ENCODE measurements at regions not wholly inside any gene's neighbourhood (a gene's known extent, or its start where the extent isn't known, plus 50 kb on each side); places are given as distances from the start of the nearest gene placed in this dataset.
"Not testable (repeated sequence)": the region's sequence is repeated elsewhere in the genome, so short reads cannot be mapped to it uniquely, and the experiment has no call there.

- ATAC-seq (peak; percentile 90), DNase-seq (peak; percentile 74 to 89 (median 80))
- H3K9me3 ChIP-seq; H3K4me1 ChIP-seq; H3K27me3 ChIP-seq; intact Hi-C loops (cut with DNase I); H3K36me3 ChIP-seq: not testable (repeated sequence)
- H3K27ac ChIP-seq, result peak overlapping the region; percentile 23 to 80
- peak overlapping the region; percentile 37 to 43 for H3K4me3 ChIP-seq
Measured at GRCh38 chr1:120558303-120559060, 143.6 kb downstream of the NBPF8 start.

DNA sequence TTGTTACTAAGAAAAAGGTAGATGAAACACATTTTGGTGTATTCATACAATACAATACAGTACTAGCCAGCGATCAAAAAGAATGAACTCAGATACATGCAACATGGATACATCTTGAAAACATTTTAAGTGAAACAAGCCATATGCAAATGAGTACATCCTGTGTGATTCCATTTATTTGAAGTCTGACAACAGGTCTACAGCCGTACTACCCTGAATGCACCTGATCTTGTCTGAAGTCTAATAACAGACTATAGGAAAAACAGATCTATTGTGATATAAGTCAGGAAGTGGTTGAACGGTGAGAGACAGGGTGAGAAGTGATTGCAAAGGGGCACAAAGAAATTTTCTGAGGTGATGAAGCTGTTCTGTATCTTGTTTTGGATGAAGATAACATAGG lies 146.9 kb downstream of the NBPF8 start:
- H3K9me3 ChIP-seq; intact Hi-C loops (cut with DNase I); H3K4me3 ChIP-seq; H3K36me3 ChIP-seq; H3K27me3 ChIP-seq; H3K4me1 ChIP-seq; DNase-seq; ATAC-seq; H3K27ac ChIP-seq: not testable (repeated sequence)

- H3K27me3 ChIP-seq; intact Hi-C loops (cut with DNase I); H3K36me3 ChIP-seq; H3K9me3 ChIP-seq; ATAC-seq; H3K4me1 ChIP-seq; DNase-seq; H3K4me3 ChIP-seq; H3K27ac ChIP-seq: not testable (repeated sequence)
Measured at GRCh38 chr1:120565396-120565795, 150.6 kb downstream of the NBPF8 start.

DNA sequence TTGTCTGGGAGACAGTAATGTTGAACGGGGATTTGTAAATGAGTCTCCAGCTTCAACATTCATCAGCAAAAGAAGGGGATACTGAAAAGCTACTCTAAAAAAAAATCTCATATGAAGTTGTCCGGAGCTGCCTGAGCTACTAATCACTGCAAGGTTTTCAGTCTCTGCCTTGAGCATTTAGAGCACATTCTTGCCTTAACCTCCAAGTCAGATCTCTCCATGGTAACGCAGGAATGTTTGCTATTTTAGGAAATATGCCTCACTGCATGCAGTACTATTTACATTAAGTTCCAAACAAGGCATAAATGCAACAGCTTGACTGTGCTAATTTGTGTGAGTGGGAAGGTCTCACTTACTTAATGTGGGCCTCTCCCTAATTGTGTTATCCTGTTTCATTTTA lies 152.8 kb downstream of the NBPF8 start:
- H3K36me3 ChIP-seq; H3K27me3 ChIP-seq; H3K4me3 ChIP-seq; H3K9me3 ChIP-seq; H3K27ac ChIP-seq; H3K4me1 ChIP-seq; intact Hi-C loops (cut with DNase I); DNase-seq: not testable (repeated sequence)
- ATAC-seq, result peak; percentile 85

DNA sequence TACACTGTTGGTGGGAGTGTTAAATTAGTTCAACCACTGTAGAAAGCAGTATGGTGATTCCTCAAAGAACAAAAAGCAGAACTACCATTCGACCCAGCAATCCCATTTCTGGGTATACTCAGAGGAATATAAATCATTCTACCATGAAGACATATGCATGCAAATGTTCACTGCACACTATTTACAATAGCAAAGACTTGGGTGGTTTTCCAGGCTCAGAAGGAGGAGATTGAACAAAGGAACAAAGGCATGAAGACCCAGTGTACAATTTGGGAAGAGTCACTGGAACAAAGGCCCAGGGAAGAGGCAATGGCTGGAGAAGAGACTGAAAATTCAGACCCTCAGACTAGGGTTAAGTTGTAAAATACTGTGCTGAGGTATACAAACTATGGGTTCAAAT lies 148.5 kb upstream of the NBPF26 start:
- H3K4me3 ChIP-seq; H3K36me3 ChIP-seq; H3K27ac ChIP-seq; intact Hi-C loops (cut with DNase I); H3K9me3 ChIP-seq; ATAC-seq; H3K27me3 ChIP-seq; H3K4me1 ChIP-seq; DNase-seq: not testable (repeated sequence)

GRCh38 chr1:120582135-120582534 lies 141.6 kb upstream of the NBPF26 start:
- ATAC-seq; H3K9me3 ChIP-seq; H3K36me3 ChIP-seq; intact Hi-C loops (cut with DNase I); H3K27ac ChIP-seq; DNase-seq; H3K4me3 ChIP-seq; H3K4me1 ChIP-seq; H3K27me3 ChIP-seq: not testable (repeated sequence)

DNA sequence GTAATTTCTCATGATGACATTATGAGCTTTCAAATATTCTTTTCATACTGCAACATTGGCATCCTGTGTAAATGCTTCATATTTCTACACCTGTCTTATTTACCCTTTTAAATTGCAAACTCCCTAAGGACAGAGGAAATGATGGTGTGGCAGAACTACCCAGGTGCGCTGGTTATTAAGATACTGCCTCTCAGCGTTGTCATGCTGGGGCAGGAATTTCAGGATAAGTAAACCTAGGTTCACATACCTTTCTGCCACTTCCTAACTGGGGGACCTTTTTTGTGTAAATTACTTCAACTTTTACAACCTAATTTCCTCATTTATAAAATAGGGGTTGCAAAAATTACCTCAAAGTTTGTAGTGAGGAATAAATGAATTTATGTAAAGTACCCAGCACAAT lies 137.7 kb upstream of the NBPF26 start:
- H3K27ac ChIP-seq; intact Hi-C loops (cut with DNase I); H3K4me1 ChIP-seq; H3K9me3 ChIP-seq; DNase-seq; H3K27me3 ChIP-seq; ATAC-seq; H3K4me3 ChIP-seq; H3K36me3 ChIP-seq: not testable (repeated sequence)

GRCh38 chr1:120588811-120589210 lies 134.9 kb upstream of the NBPF26 start:
- H3K27ac ChIP-seq; H3K4me3 ChIP-seq; H3K4me1 ChIP-seq; H3K27me3 ChIP-seq; DNase-seq; ATAC-seq; H3K9me3 ChIP-seq; H3K36me3 ChIP-seq; intact Hi-C loops (cut with DNase I): not testable (repeated sequence)

DNA sequence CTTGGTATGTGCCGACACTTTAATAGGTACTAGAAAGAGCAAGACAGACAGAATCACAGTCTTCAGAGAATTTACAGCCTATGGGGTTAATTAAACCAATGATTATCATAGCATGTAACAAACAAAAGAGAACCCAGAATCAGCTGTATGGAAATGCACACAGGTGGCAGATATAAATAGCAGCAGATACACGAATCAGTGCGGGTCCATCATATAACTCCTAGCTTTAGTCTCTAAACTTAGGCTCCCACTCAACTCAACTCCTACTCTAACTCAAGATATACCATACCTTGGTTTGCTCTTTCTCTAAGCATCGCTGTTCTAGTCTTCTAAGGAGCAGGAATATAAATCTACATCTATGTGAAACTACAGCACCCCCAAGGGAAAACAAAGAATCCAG lies 132.0 kb upstream of the NBPF26 start:
- H3K27ac ChIP-seq; H3K36me3 ChIP-seq; H3K4me1 ChIP-seq; H3K9me3 ChIP-seq; H3K4me3 ChIP-seq; intact Hi-C loops (cut with DNase I); H3K27me3 ChIP-seq; DNase-seq; ATAC-seq: not testable (repeated sequence)

DNA sequence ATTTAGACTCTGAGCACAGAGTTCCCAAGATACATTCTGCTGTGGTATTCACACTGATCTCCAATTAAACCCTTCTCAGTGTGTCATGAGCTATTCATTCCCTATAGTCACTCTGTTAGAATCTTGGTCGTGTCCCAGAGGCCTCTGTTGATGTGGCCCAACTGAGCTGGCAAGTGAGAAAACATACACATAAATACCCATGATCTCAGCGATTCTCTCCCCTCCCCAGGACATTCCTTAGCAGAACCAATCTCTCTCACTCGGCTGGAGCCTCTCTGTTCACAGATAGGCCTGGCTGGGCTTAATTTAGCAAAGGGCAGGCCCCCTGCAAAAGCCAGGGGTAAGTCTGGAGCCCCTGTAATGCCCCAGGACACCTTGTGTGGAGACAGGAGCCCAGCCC lies 130.8 kb upstream of the NBPF26 start:
- H3K36me3 ChIP-seq; H3K4me3 ChIP-seq; H3K27ac ChIP-seq; H3K4me1 ChIP-seq; H3K9me3 ChIP-seq; DNase-seq; intact Hi-C loops (cut with DNase I); H3K27me3 ChIP-seq: not testable (repeated sequence)
- peak; percentile 55 for ATAC-seq

DNA sequence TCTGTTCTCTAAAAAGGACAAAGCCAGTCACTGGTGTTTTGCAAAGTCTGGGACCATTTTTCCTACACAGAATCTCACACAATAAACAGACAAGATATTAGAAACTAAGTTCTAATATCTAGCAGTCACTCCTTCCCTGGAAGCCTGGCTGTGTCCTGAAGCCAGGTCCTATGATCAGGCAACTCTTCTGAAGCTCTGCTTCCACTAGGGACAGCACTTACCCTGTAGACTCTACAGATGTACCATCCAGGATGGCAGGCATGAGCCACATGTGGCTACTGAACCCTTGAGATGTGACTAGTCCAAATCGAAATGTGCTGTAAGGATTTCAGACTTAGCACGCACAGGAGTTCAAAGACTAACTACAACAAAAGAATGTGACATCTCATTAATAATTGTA lies 130.1 kb upstream of the NBPF26 start:
- H3K9me3 ChIP-seq; intact Hi-C loops (cut with DNase I); H3K36me3 ChIP-seq; ATAC-seq; H3K4me1 ChIP-seq; H3K27ac ChIP-seq; DNase-seq; H3K4me3 ChIP-seq; H3K27me3 ChIP-seq: not testable (repeated sequence)

DNA sequence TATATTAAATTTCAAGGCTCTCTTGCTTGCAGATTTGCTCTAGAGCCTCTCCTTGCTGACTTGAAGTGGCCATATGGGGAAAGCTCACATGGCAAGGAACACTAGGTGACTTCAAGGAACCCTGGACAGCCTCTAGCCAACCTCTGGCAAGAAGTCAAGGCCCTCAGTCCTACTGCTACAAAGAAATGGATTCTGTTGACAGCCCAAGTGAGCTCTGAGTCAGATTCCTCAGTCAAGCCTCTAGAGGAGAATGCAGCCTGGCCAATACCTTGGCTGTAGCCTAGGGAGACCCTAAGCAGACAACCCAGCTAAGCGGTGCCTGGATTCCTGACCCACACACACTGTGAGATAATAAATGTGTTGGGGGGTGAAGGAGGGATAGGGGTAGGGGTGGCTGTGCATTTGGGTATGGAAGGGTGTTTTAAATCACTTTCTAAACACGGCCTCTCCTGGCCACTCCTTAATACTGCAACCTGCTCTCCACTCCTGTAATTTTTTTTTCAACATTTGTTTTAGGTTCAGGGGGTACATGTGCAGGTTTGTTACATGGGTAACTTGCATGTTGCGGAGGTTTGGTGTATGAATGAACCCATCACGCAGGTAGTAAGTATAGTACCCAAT lies 125.3 kb upstream of the NBPF26 start:
- H3K4me3 ChIP-seq; H3K9me3 ChIP-seq; H3K27me3 ChIP-seq; H3K4me1 ChIP-seq; H3K27ac ChIP-seq; intact Hi-C loops (cut with DNase I); H3K36me3 ChIP-seq; DNase-seq: not testable (repeated sequence)
- ATAC-seq, result peak; percentile 96

GRCh38 chr1:120599511-120599910 lies 124.2 kb upstream of the NBPF26 start:
- H3K4me1 ChIP-seq; H3K27me3 ChIP-seq; H3K9me3 ChIP-seq; H3K27ac ChIP-seq; DNase-seq; ATAC-seq; intact Hi-C loops (cut with DNase I); H3K4me3 ChIP-seq; H3K36me3 ChIP-seq: not testable (repeated sequence)
